ENCODE measurements at regions not wholly inside any gene's neighbourhood (a gene's known extent, or its start where the extent isn't known, plus 50 kb on each side); places are given as distances from the start of the nearest gene placed in this dataset.

- H3K79me2 ChIP-seq (ENCODE audit: insufficient read depth, low read length), result no peaks in the 10 kb centered on the region
- no peaks in the 10 kb centered on the region for H4K20me1 ChIP-seq (ENCODE audit: insufficient read depth, low read length)
- no peak overlapping the region for H3K4me3 ChIP-seq (ENCODE audit: insufficient read depth, low read length)
- H3K4me1 ChIP-seq (ENCODE audit: insufficient read depth, low read length), result no peaks in the 10 kb centered on the region
- no peak overlapping the region for H3K4me2 ChIP-seq (ENCODE audit: insufficient read depth, low read length)
- no peaks in the 10 kb centered on the region for H3K36me3 ChIP-seq (ENCODE audit: insufficient read depth, low read length)
- H2AFZ ChIP-seq (ENCODE audit: low read length), result no peak overlapping the region
- no peak overlapping the region for H3K27ac ChIP-seq (ENCODE audit: low read depth, low read length)
- TF ChIP-seq, protein P1, sequence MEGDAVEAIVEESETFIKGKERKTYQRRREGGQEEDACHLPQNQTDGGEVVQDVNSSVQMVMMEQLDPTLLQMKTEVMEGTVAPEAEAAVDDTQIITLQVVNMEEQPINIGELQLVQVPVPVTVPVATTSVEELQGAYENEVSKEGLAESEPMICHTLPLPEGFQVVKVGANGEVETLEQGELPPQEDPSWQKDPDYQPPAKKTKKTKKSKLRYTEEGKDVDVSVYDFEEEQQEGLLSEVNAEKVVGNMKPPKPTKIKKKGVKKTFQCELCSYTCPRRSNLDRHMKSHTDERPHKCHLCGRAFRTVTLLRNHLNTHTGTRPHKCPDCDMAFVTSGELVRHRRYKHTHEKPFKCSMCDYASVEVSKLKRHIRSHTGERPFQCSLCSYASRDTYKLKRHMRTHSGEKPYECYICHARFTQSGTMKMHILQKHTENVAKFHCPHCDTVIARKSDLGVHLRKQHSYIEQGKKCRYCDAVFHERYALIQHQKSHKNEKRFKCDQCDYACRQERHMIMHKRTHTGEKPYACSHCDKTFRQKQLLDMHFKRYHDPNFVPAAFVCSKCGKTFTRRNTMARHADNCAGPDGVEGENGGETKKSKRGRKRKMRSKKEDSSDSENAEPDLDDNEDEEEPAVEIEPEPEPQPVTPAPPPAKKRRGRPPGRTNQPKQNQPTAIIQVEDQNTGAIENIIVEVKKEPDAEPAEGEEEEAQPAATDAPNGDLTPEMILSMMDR (IDR thresholded peaks at IDR 0.05; ENCODE audit: extremely low read depth, low read depth, low read length), result no peak
- DNase-seq (ENCODE audit: insufficient read length, low spot score, missing footprints), result peak; percentile 1
- H3K27me3 ChIP-seq (ENCODE audit: insufficient read depth, low read length), result no peaks in the 10 kb centered on the region
- H3K9me3 ChIP-seq (ENCODE audit: low read depth, low read length), result no peaks in the 10 kb centered on the region
Measured at GRCh38 chrX:117487421-117487820, 629.2 kb downstream of the KLHL13 start.

DNA sequence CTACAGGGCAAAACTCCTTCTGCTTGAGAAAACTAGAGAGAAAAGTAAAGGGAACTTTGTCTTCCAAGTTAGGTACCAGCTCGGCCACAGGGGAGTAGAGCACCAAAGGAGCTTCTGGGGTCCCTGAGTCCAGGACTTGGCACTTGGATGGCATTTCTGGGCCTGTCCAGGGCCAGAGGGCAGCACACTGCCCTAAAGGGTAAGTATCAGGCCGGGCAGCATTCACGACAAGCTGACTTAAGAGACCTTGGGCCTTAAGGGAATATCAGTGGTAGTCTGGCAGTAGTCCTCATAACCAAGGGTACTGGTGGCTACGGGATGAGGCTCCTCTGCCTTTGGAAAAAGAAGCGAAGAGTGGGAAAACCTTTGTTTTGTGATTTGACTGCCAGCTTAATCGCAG lies 632.7 kb downstream of the KLHL13 start:
- TF ChIP-seq, protein P1 (IDR thresholded peaks at IDR 0.05; ENCODE audit: extremely low read depth, low read depth, low read length), result no peak
- Histone ChIP-seq H4K20me1 (ENCODE audit: insufficient read depth, low read length) (no peaks in the 10 kb centered on the region), H3K4me1 (ENCODE audit: insufficient read depth, low read length) (no peaks in the 10 kb centered on the region), H3K4me3 (ENCODE audit: insufficient read depth, low read length) (no peak overlapping the region), H3K9me3 (ENCODE audit: low read depth, low read length) (no peaks in the 10 kb centered on the region), H3K79me2 (ENCODE audit: insufficient read depth, low read length) (no peaks in the 10 kb centered on the region), H3K36me3 (ENCODE audit: insufficient read depth, low read length) (no peaks in the 10 kb centered on the region), H2AFZ (ENCODE audit: low read length) (no peak overlapping the region), H3K27me3 (ENCODE audit: insufficient read depth, low read length) (no peaks in the 10 kb centered on the region), H3K27ac (ENCODE audit: low read depth, low read length) (no peak overlapping the region), H3K4me2 (ENCODE audit: insufficient read depth, low read length) (no peak overlapping the region)
- no peak for DNase-seq (ENCODE audit: insufficient read length, low spot score, missing footprints)

- no peak overlapping the region for H3K4me3 ChIP-seq (ENCODE audit: insufficient read depth, low read length)
- no peaks in the 10 kb centered on the region for H4K20me1 ChIP-seq (ENCODE audit: insufficient read depth, low read length)
- H3K27me3 ChIP-seq (ENCODE audit: insufficient read depth, low read length), result no peaks in the 10 kb centered on the region
- peaks cover 4% of the 10 kb centered on the region for H3K9me3 ChIP-seq (ENCODE audit: low read depth, low read length)
- H3K27ac ChIP-seq (ENCODE audit: low read depth, low read length), result no peak overlapping the region
- H2AFZ ChIP-seq (ENCODE audit: low read length), result no peak overlapping the region
- H3K79me2 ChIP-seq (ENCODE audit: insufficient read depth, low read length), result no peaks in the 10 kb centered on the region
- no peaks in the 10 kb centered on the region for H3K4me1 ChIP-seq (ENCODE audit: insufficient read depth, low read length)
- DNase-seq (ENCODE audit: insufficient read length, low spot score, missing footprints), result no peak
- H3K4me2 ChIP-seq (ENCODE audit: insufficient read depth, low read length), result no peak overlapping the region
- TF ChIP-seq, protein P1 (IDR thresholded peaks at IDR 0.05; ENCODE audit: extremely low read depth, low read depth, low read length), result no peak
- no peaks in the 10 kb centered on the region for H3K36me3 ChIP-seq (ENCODE audit: insufficient read depth, low read length)
Measured at GRCh38 chrX:117458243-117458968, 658.2 kb downstream of the KLHL13 start.

DNA sequence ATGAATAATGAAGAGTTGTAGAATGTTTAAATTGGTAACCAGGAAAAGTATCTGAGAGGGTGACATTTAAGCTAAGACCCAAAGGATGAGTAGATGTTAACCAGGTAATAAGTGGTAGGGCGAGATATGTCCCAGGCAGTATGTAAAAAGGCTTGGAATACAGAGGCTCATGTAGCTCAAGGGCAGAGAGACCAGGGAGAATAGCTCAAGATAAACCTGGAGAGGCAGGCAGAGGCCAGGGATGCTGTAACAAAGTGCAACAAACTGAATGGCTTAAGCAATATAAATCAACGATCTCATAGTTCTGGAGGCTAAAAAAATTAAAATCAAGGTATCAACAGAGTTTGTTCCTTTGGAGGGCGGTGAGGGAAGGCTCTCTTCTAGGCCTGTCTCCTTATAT lies 660.8 kb downstream of the KLHL13 start:
- no peak overlapping the region for H3K27ac ChIP-seq (ENCODE audit: low read depth, low read length)
- no peaks in the 10 kb centered on the region for H3K4me1 ChIP-seq (ENCODE audit: insufficient read depth, low read length)
- no peaks in the 10 kb centered on the region for H4K20me1 ChIP-seq (ENCODE audit: insufficient read depth, low read length)
- H3K4me3 ChIP-seq (ENCODE audit: insufficient read depth, low read length), result no peak overlapping the region
- no peak overlapping the region for H2AFZ ChIP-seq (ENCODE audit: low read length)
- TF ChIP-seq, protein P1 (IDR thresholded peaks at IDR 0.05; ENCODE audit: extremely low read depth, low read depth, low read length), result no peak
- no peak overlapping the region for H3K4me2 ChIP-seq (ENCODE audit: insufficient read depth, low read length)
- H3K9me3 ChIP-seq (ENCODE audit: low read depth, low read length), result peaks cover 4% of the 10 kb centered on the region
- no peaks in the 10 kb centered on the region for H3K36me3 ChIP-seq (ENCODE audit: insufficient read depth, low read length)
- H3K79me2 ChIP-seq (ENCODE audit: insufficient read depth, low read length), result no peaks in the 10 kb centered on the region
- DNase-seq (ENCODE audit: insufficient read length, low spot score, missing footprints), result no peak
- H3K27me3 ChIP-seq (ENCODE audit: insufficient read depth, low read length), result no peaks in the 10 kb centered on the region

All from osteoblast (primary cell).